Esophagus squamous epithelium (tissue), 5 donors: ENCODE measurements at regions not wholly inside any gene's neighbourhood (a gene's known extent, or its start where the extent isn't known, plus 50 kb on each side); places are given as distances from the start of the nearest gene placed in this dataset.

Experiments
- DNase-seq: peaks from one replicate; lab custom pipeline; 2025; lab: John Stamatoyannopoulos, UW
- H3K27ac ChIP-seq, 4 donors: fragments of 200-600 bp; sonication (generic); one replicate each; pipeline ENCODE4 v1.5.1; 2016 to 2019; ENCODE audit warnings: mild to moderate bottlenecking in 1 of 4
- H3K27me3 ChIP-seq, 4 donors: fragments of 200-600 bp; sonication (generic); 1 replicate in 3 of 4; 2 replicates in 1 of 4; pipeline versions ENCODE4 v1.5.1 to v1.6.0; 2017 to 2021; ENCODE audit warnings: antibody characterized with exemption in 1 of 4
- H3K36me3 ChIP-seq, 3 donors: fragments of 200-600 bp; sonication (generic); one replicate each; pipeline ENCODE4 v1.5.1; 2016 to 2019
- H3K4me1 ChIP-seq, 3 donors: fragments of 200-600 bp; sonication (generic); one replicate each; pipeline ENCODE4 v1.5.1; 2017 to 2019
- H3K4me3 ChIP-seq, 4 donors: fragments of 200-600 bp; sonication (generic); 1 replicate in 3 of 4; 2 replicates in 1 of 4; pipeline ENCODE4 v1.5.1; 2016 to 2019; ENCODE audit warnings: mild to moderate bottlenecking in 2 of 4, moderate library complexity in 1 of 4
- H3K9me3 ChIP-seq, 3 donors: fragments of 200-600 bp; sonication (generic); one replicate each; pipeline ENCODE4 v1.5.1; 2016 to 2019
- CTCF ChIP-seq, 6 experiments: fragments of 450-650 bp in 4 of 6; fragments of 200-600 bp in 2 of 6; sonication (generic) in 2 of 6; IDR thresholded peaks; one replicate each; pipeline ENCODE4 v1.5.1; 2016 to 2019; ENCODE audit warnings: antibody characterized with exemption in 6 of 6, mild to moderate bottlenecking in 4 of 6, moderate library complexity in 4 of 6
- POLR2A ChIP-seq, 4 donors: fragments of 450-650 bp; IDR thresholded peaks; one replicate each; pipeline ENCODE4 v1.6.1; 2017; ENCODE audit warnings: antibody characterized with exemption in 4 of 4, mild to moderate bottlenecking in 4 of 4, moderate library complexity in 3 of 4
- WGBS, 2 donors: methylation state at CpG; one replicate each; pipeline ENCODE4 v1.1.5; 2018; 5-methylcytosine and 5-hydroxymethylcytosine counted together
- intact Hi-C: fragments of 100-400 bp; cut with DNase I; formaldehyde crosslinking; loops from one replicate; pipeline ENCODE4 v1.15.0; 2022
- donor health status: DM: yes; HTN: yes; CAD: no.

- Histone ChIP-seq H3K27ac (no peak overlapping the region), H3K9me3 (no peaks in the 10 kb centered on the region), H3K4me1 (no peaks in the 10 kb centered on the region), H3K27me3 (no peaks in the 10 kb centered on the region), H3K36me3 (no peaks in the 10 kb centered on the region), H3K4me3 (no peak overlapping the region)
- intact Hi-C loops: no loop called here
- no peak for TF ChIP-seq POLR2A (IDR thresholded peaks at IDR 0.05)
- no peak for TF ChIP-seq CTCF (IDR thresholded peaks at IDR 0.05)
- DNase-seq: no peak
These were observed 946.0 kb upstream of the CHAC2 start for GRCh38 chr2:52821631-52822030.

- H3K36me3 ChIP-seq: no peaks in the 10 kb centered on the region
- no peak overlapping the region for H3K27ac ChIP-seq
- no peak overlapping the region for H3K4me3 ChIP-seq
- no peaks in the 10 kb centered on the region for H3K27me3 ChIP-seq
- H3K9me3 ChIP-seq: no peaks in the 10 kb centered on the region
- DNase-seq: no peak
- H3K4me1 ChIP-seq: no peaks in the 10 kb centered on the region
- no peak for TF ChIP-seq POLR2A (IDR thresholded peaks at IDR 0.05)
- intact Hi-C loops: no loop called here
These were observed 948.6 kb upstream of the CHAC2 start for GRCh38 chr2:52818958-52819357.

DNA sequence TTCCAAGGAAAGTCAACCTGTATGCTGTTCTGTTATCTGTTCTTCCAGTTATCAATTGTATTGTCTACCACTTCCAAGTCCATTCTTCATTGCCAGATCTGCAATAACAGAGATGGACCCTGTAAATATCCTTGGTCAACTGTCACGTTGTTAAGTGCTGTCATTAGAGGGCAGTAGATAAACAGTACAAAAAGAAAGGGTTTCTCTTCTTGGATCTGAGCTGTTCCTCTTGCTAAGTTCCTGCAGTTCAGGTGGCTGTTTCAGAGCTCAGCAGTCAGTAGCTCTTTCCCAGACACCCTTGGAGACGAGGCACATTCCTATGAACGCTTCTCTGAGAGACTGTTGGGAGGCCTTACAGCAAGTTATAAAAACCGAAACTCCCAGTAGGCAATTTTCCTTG, 957.1 kb upstream of the CHAC2 start:
- no peaks in the 10 kb centered on the region for H3K9me3 ChIP-seq
- TF ChIP-seq POLR2A (IDR thresholded peaks at IDR 0.05): no peak
- no peak for TF ChIP-seq CTCF (IDR thresholded peaks at IDR 0.05)
- DNase-seq: no peak
- no peaks in the 10 kb centered on the region for H3K4me1 ChIP-seq
- H3K27ac ChIP-seq: no peak overlapping the region
- WGBS, 2 donors: 22 to 36% methylated on average over 4 of the region's 4 CpGs
- no peak overlapping the region for H3K4me3 ChIP-seq
- intact Hi-C loops: no loop called here
- no peaks in the 10 kb centered on the region for H3K27me3 ChIP-seq
- no peaks in the 10 kb centered on the region for H3K36me3 ChIP-seq

- DNase-seq: no peak
- H3K27ac ChIP-seq: no peak overlapping the region
- H3K4me1 ChIP-seq: no peaks in the 10 kb centered on the region
- H3K9me3 ChIP-seq: no peaks in the 10 kb centered on the region
- H3K4me3 ChIP-seq: no peak overlapping the region
- TF ChIP-seq CTCF (IDR thresholded peaks at IDR 0.05) (no peak), POLR2A (IDR thresholded peaks at IDR 0.05) (no peak)
- H3K36me3 ChIP-seq: no peaks in the 10 kb centered on the region
- intact Hi-C loops: no loop called here
- H3K27me3 ChIP-seq: no peaks in the 10 kb centered on the region
These were observed 961.6 kb upstream of the CHAC2 start for GRCh38 chr2:52805901-52806410.

DNA sequence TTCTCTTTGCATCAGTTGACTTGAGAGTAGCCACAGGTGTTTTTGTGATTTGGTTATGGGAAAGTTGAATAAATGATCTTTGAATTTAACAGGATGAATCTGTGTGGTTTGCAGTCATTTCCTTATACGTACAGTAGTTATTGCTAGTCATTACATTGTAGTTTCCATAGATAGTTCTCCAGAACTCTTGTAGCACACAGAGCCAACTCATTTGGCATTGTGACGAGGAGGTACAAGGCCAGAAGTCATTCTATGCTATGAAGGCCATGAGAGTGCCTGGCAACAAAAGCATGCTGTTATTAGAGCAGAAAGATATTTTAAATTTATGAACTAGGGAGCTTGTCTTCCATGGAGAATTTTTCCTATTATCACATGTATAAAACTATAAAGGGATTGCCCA, 973.0 kb upstream of the CHAC2 start:
- peaks cover 0 to 7% (median 0%) of the 10 kb centered on the region in 3 donors for H3K9me3 ChIP-seq
- no peak overlapping the region for H3K27ac ChIP-seq
- no peaks in the 10 kb centered on the region for H3K4me1 ChIP-seq
- no peak overlapping the region for H3K4me3 ChIP-seq
- DNase-seq: no peak
- intact Hi-C loops: no loop called here
- H3K27me3 ChIP-seq: no peaks in the 10 kb centered on the region
- H3K36me3 ChIP-seq: no peaks in the 10 kb centered on the region
- WGBS, 2 donors: 38 to 53% methylated on average over 2 of the region's 2 CpGs
- TF ChIP-seq POLR2A (IDR thresholded peaks at IDR 0.05) (no peak), CTCF (IDR thresholded peaks at IDR 0.05) (no peak)

GRCh38 chr2:52779446-52779845, 988.2 kb upstream of the CHAC2 start:
- no peaks in the 10 kb centered on the region for H3K4me1 ChIP-seq
- no peaks in the 10 kb centered on the region for H3K36me3 ChIP-seq
- no peaks in the 10 kb centered on the region for H3K27me3 ChIP-seq
- no peaks in the 10 kb centered on the region for H3K9me3 ChIP-seq
- no peak overlapping the region for H3K4me3 ChIP-seq
- H3K27ac ChIP-seq: no peak overlapping the region
- WGBS, 2 donors: 57 to 62% methylated on average over 5 of the region's 5 CpGs
- intact Hi-C loops: no loop called here
- no peak for DNase-seq
- TF ChIP-seq POLR2A (IDR thresholded peaks at IDR 0.05) (no peak), CTCF (IDR thresholded peaks at IDR 0.05) (no peak)
